IMR-90 (cell line): ENCODE measurements at regions not wholly inside any gene's neighbourhood (a gene's known extent, or its start where the extent isn't known, plus 50 kb on each side); places are given as distances from the start of the nearest gene placed in this dataset.
"Not testable (repeated sequence)": the region's sequence is repeated elsewhere in the genome, so short reads cannot be mapped to it uniquely, and the experiment has no call there.

Experiments
- ATAC-seq: fragments of 200-7000 bp; cut with Tn5 transposase; 2 replicates; pipeline ENCODE4 v1.9.1; 2020; ENCODE audit warnings: low read depth, mild to moderate bottlenecking, moderate library complexity
- BruUV-seq: library from RNA; stranded (reverse); fragments of 400-500 nt; replicated peaks from 2 replicates; lab custom pipeline; 2021; lab: Mats Ljungman, UMichigan
- CTCF ChIA-PET: fragments of 300-600 bp; formaldehyde crosslinking; extraction: SDS; loops from one replicate; lab custom pipeline; 2021; ENCODE audit warnings: antibody characterized with exemption; lab: Yijun Ruan, JAX
- POLR2A ChIA-PET: fragments of 300-600 bp; sonication (Branson Sonifier 250); formaldehyde crosslinking; loops from one replicate; lab custom pipeline; 2022; ENCODE audit warnings: antibody characterized with exemption; ENCODE audit not compliant: unreplicated experiment; lab: Charles Lee
- DNase-seq: peaks from one replicate; pipeline ENCODE4 v3.0.0; 2013
- H2AFZ ChIP-seq: replicated peaks from 2 replicates; pipeline ENCODE3; 2013; ENCODE audit warnings: low read length, mild to moderate bottlenecking; ENCODE audit not compliant: poor library complexity
- H2AK5ac ChIP-seq: 2 replicates; pipeline ENCODE4 v1.6.1; 2013; ENCODE audit warnings: low read depth, low read length, inconsistent platforms
- H2AK9ac ChIP-seq: replicated peaks from 2 replicates; pipeline ENCODE3; 2013; ENCODE audit warnings: mild to moderate bottlenecking, low read depth, low read length, moderate library complexity; ENCODE audit not compliant: poor library complexity
- H2BK120ac ChIP-seq: 2 replicates; pipeline ENCODE4 v1.6.1; 2013; ENCODE audit warnings: low read depth, low read length, inconsistent platforms
- H2BK15ac ChIP-seq: 3 replicates; pipeline ENCODE4 v1.6.1; 2013; ENCODE audit warnings: low read depth, low read length, inconsistent platforms
- H2BK20ac ChIP-seq: 2 replicates; pipeline ENCODE4 v1.6.1; 2013; ENCODE audit warnings: low read depth, mild to moderate bottlenecking, inconsistent platforms, low read length, moderate library complexity
- H2BK5ac ChIP-seq: 2 replicates; pipeline ENCODE4 v1.6.1; 2013; ENCODE audit warnings: mild to moderate bottlenecking, low read depth, low read length, inconsistent platforms; ENCODE audit not compliant: poor library complexity, severe bottlenecking
- H3K14ac ChIP-seq: replicated peaks from 2 replicates; pipeline ENCODE4 v1.6.1; 2013; ENCODE audit warnings: low read depth, low read length, inconsistent platforms
- H3K18ac ChIP-seq: 2 replicates; pipeline ENCODE4 v1.6.1; 2013; ENCODE audit warnings: low read depth, low read length, control low read depth
- H3K23ac ChIP-seq: 2 replicates; pipeline ENCODE4 v1.6.1; 2013; ENCODE audit warnings: low read depth, low read length, inconsistent platforms
- H3K27ac ChIP-seq: 2 replicates; pipeline ENCODE4 v1.5.1; 2013; ENCODE audit warnings: mild to moderate bottlenecking, control low read depth, low read length; ENCODE audit not compliant: insufficient read depth
- H3K27me3 ChIP-seq: 2 replicates; pipeline ENCODE4 v1.6.1; 2013; ENCODE audit warnings: low read length; ENCODE audit not compliant: control insufficient read depth, insufficient read depth
- H3K36me3 ChIP-seq: 2 replicates; pipeline ENCODE4 v1.6.1; 2013; ENCODE audit warnings: low read length, mixed read lengths; ENCODE audit not compliant: control insufficient read depth, insufficient read depth
- H3K4ac ChIP-seq: 2 replicates; pipeline ENCODE4 v1.6.1; 2013; ENCODE audit warnings: low read depth, low read length, inconsistent platforms
- H3K4me1 ChIP-seq: 2 replicates; pipeline ENCODE4 v1.6.1; 2013; ENCODE audit warnings: low read length, mixed read lengths; ENCODE audit not compliant: control insufficient read depth, insufficient read depth
- H3K4me2 ChIP-seq: 2 replicates; pipeline ENCODE4 v1.6.1; 2013; ENCODE audit warnings: low read depth, mild to moderate bottlenecking, control low read depth, low read length, moderate library complexity
- H3K4me3 ChIP-seq: 2 replicates; pipeline ENCODE4 v1.5.1; 2013; ENCODE audit warnings: low read depth, mild to moderate bottlenecking, control low read depth, low read length, moderate library complexity; ENCODE audit not compliant: insufficient read depth
- H3K56ac ChIP-seq: 2 replicates; pipeline ENCODE4 v1.6.1; 2013; ENCODE audit warnings: low read length, inconsistent platforms; ENCODE audit not compliant: insufficient read depth; ENCODE audit errors: extremely low read depth
- H3K79me1 ChIP-seq, 2 experiments: 2 replicates each; pipeline ENCODE4 v1.6.1; 2013; ENCODE audit warnings: low read length in 2 of 2, inconsistent platforms in 1 of 2, low read depth in 1 of 2
- H3K9ac ChIP-seq: 2 replicates; pipeline ENCODE4 v1.6.1; 2013; ENCODE audit warnings: low read depth, low read length, control low read depth
- H3K9me1 ChIP-seq: 2 replicates; pipeline ENCODE4 v1.6.1; 2013; ENCODE audit warnings: low read length, inconsistent platforms; ENCODE audit not compliant: insufficient read depth
- H3K9me3 ChIP-seq: 2 replicates; pipeline ENCODE4 v1.6.1; 2013; ENCODE audit warnings: low read length; ENCODE audit not compliant: control insufficient read depth, insufficient read depth
- H4K20me1 ChIP-seq: 2 replicates; pipeline ENCODE4 v1.6.1; 2013; ENCODE audit warnings: low read length, inconsistent platforms; ENCODE audit not compliant: insufficient read depth
- H4K5ac ChIP-seq: 2 replicates; pipeline ENCODE4 v1.6.1; 2013; ENCODE audit warnings: mild to moderate bottlenecking, low read depth, low read length, control low read depth
- H4K8ac ChIP-seq, 2 experiments: 2 replicates each; pipeline ENCODE4 v1.6.1; 2013; ENCODE audit warnings: low read depth in 2 of 2, low read length in 2 of 2, control low read depth in 1 of 2, inconsistent platforms in 1 of 2
- H4K91ac ChIP-seq: 2 replicates; pipeline ENCODE4 v1.6.1; 2013; ENCODE audit warnings: low read depth, low read length, inconsistent platforms; ENCODE audit not compliant: insufficient read depth
- WGBS, 2 experiments: methylation state at CpG; one replicate each; pipeline versions ENCODE4 v1.1.5 to v1.1.7; 2013; ENCODE audit warnings: missing lambda C conversion rate in 2 of 2; ENCODE audit not compliant: insufficient read length in 1 of 2; ENCODE audit errors: extremely low coverage in 2 of 2; 5-methylcytosine and 5-hydroxymethylcytosine counted together
- dilution Hi-C: fragments of 300-500 bp; cut with HindIII; formaldehyde crosslinking; loops from one replicate; pipeline ENCODE4 v1.14.3; 2018; ENCODE audit warnings: low sequenced_read_pairs; ENCODE audit not compliant: unreplicated experiment
- in situ Hi-C: fragments of 300-500 bp; cut with MboI; formaldehyde crosslinking; loops from 3 replicates; pipeline ENCODE4 v1.14.3; 2019; ENCODE audit warnings: low sequenced_read_pairs, inconsistent platforms, mixed read lengths
- intact Hi-C: fragments of 100-400 bp; cut with micrococcal nuclease; formaldehyde crosslinking; loops from 2 replicates; pipeline ENCODE4 v1.10.0; 2022

GRCh38 chr4:49155270-49155669 lies 169.2 kb downstream of the CWH43 start:
- H3K27ac ChIP-seq, H2AK9ac ChIP-seq, H3K14ac ChIP-seq, H3K18ac ChIP-seq, H2BK15ac ChIP-seq, H3K9ac ChIP-seq, H3K4me3 ChIP-seq, H3K79me1 ChIP-seq, H2AK5ac ChIP-seq, H3K27me3 ChIP-seq, H3K4me2 ChIP-seq, BruUV-seq, H4K91ac ChIP-seq, H3K36me3 ChIP-seq, dilution Hi-C loops, DNase-seq, POLR2A ChIA-PET, H3K4me1 ChIP-seq, intact Hi-C loops, H3K9me1 ChIP-seq, H3K56ac ChIP-seq, H4K8ac ChIP-seq, H4K5ac ChIP-seq, H3K4ac ChIP-seq, H2BK120ac ChIP-seq, in situ Hi-C loops, ATAC-seq, H2AFZ ChIP-seq, H3K23ac ChIP-seq, CTCF ChIA-PET, H2BK20ac ChIP-seq, H4K20me1 ChIP-seq: not testable (repeated sequence)
- H3K9me3 ChIP-seq = peaks cover 36% of the 10 kb centered on the region
- 61 to 100% methylated on average over 2 to 6 of the region's 7 CpGs for WGBS, 2 experiments
- peak overlapping the region; percentile 89 for H2BK5ac ChIP-seq

GRCh38 chr4:49156309-49156708 lies 170.2 kb downstream of the CWH43 start:
- H3K9ac ChIP-seq, intact Hi-C loops, H4K8ac ChIP-seq, H3K56ac ChIP-seq, H3K23ac ChIP-seq, H3K4me3 ChIP-seq, BruUV-seq, H3K14ac ChIP-seq, H2AFZ ChIP-seq, H2AK9ac ChIP-seq, dilution Hi-C loops, H2BK15ac ChIP-seq, H3K18ac ChIP-seq, H3K9me1 ChIP-seq, POLR2A ChIA-PET, H3K4me2 ChIP-seq, H4K20me1 ChIP-seq, H3K4ac ChIP-seq, CTCF ChIA-PET, H3K27ac ChIP-seq, H2AK5ac ChIP-seq, H4K5ac ChIP-seq, H3K27me3 ChIP-seq, H2BK120ac ChIP-seq, H3K79me1 ChIP-seq, H3K4me1 ChIP-seq, in situ Hi-C loops, DNase-seq, H2BK20ac ChIP-seq, H3K36me3 ChIP-seq, ATAC-seq, H4K91ac ChIP-seq: not testable (repeated sequence)
- H3K9me3 ChIP-seq = peaks cover 28% of the 10 kb centered on the region
- peak overlapping the region; percentile 43 for H2BK5ac ChIP-seq
- 54 to 91% methylated on average over 1 to 3 of the region's 6 CpGs for WGBS, 2 experiments
